GM20000 (cell line): ENCODE measurements at regions not wholly inside any gene's neighbourhood (a gene's known extent, or its start where the extent isn't known, plus 50 kb on each side); places are given as distances from the start of the nearest gene placed in this dataset.

Source experiments
- DNase-seq: peaks from one replicate; pipeline ENCODE4 v3.0.0; 2012; ENCODE audit warnings: low spot score
- CTCF ChIP-seq: IDR thresholded peaks from 2 replicates; pipeline ENCODE4 v1.5.1; 2012; ENCODE audit warnings: mild to moderate bottlenecking, control low read depth; ENCODE audit errors: extremely low read depth, missing control alignments

- DNase-seq: no peak
- TF ChIP-seq CTCF: no peak
Observed at GRCh38 chr7:118029826-118030422, 154.0 kb upstream of the LSM8 start.

GRCh38 chr7:118033273-118033672 lies 150.7 kb upstream of the LSM8 start:
- TF ChIP-seq CTCF: no peak
- no peak for DNase-seq

DNA sequence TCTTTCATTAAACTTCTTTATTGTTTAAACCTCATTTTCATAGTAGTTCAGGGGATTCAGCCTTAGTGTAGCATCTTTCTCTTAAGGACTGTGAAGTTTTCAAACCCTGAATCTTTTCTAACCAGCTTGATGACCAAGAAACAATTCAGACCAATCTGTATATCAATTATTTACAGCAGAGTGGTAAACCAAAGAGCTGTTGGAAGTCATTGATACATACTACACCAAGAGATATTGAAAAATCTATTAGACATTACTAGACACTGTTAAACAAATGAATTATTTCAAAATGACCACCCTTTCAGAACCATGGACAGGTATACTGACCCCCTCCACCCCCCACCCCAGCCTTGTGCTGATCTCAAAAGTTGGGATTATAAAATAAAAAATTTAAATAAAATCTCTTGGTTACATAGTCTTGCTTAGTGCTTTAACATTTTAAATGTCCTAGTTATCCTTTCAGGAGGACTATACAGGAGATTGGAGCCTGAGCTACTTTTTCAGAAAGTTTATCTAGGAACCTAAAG lies 143.9 kb upstream of the LSM8 start:
- no peak for TF ChIP-seq CTCF
- DNase-seq: no peak

GRCh38 chr7:118040562-118040961 lies 143.4 kb upstream of the LSM8 start:
- no peak for TF ChIP-seq CTCF
- DNase-seq: peak; percentile 12

DNA sequence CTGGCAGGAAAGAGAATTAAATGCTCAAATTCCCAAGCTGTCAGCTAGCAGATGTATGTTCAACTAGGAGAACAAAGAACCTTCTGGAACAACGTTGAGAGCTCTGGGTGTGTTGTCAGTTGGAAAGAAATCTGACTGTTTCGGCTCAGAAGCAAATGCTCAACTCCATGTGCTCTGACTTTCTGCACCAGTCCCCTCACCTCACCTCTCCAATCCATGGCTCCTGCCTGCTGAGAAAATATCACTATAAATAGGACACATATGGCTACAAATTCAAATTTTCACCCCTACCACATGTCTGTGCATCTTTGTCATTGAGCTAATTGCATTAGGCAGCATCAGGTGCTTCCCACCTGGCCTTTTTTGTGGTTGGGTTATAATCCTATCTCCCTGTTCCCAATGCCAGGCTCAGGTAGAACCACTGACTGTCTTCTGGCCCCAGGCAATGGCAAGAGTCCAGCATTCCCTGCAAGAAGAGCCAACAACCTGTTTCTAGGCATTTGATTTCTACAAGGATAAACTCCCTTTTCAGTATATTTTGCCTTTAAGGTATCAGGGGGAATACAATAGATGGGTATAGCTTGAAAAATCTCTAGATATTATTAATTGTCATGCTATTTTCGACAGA lies 142.6 kb upstream of the LSM8 start:
- no peak for DNase-seq

GRCh38 chr7:118045629-118046028 lies 138.3 kb upstream of the LSM8 start:
- DNase-seq: no peak
- no peak for TF ChIP-seq CTCF

More for the DNA sequence above, 142.6 kb upstream of the LSM8 start:
- TF ChIP-seq CTCF: no peak

DNA sequence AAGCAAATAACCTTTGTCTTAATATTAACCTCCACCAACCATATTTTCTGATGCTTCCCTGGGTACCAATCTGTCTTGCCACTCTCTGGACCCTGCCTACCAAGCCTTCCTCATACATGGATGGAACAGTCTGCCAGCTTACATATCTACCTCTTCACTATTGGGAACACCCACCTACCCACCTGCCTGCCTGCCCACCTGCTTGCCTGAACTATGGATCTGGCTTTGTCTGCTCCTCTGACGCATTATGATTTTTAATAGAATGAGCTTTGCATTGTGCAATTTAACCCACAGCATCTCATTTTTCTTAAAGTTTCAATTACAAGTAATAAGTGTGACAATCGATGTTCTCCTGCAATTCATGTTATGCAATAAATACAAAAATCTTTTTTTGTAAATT lies 137.9 kb upstream of the LSM8 start:
- DNase-seq: no peak
- TF ChIP-seq CTCF: no peak
